RPMI8226 (cell line): ENCODE measurements at regions not wholly inside any gene's neighbourhood (a gene's known extent, or its start where the extent isn't known, plus 50 kb on each side); places are given as distances from the start of the nearest gene placed in this dataset.

ENCODE experiments used
- DNase-seq: peaks from one replicate; pipeline ENCODE4 v3.0.0-alpha.2; 2015

- no peak for DNase-seq
Observed at GRCh38 chr3:135885885-135886284, 79.6 kb upstream of the PPP2R3A start.

GRCh38 chr3:135887220-135887619 lies 78.3 kb upstream of the PPP2R3A start:
- DNase-seq, result no peak

GRCh38 chr3:135889443-135889842 lies 76.1 kb upstream of the PPP2R3A start:
- DNase-seq, result no peak

GRCh38 chr3:135891121-135891520 lies 74.4 kb upstream of the PPP2R3A start:
- DNase-seq, result no peak

- DNase-seq, result peak; percentile 58
Observed at GRCh38 chr3:135895106-135895733, 70.3 kb upstream of the PPP2R3A start.

- DNase-seq, result no peak
Observed at GRCh38 chr3:135895734-135896121, 69.8 kb upstream of the PPP2R3A start.

GRCh38 chr3:135896613-135897012 lies 68.9 kb upstream of the PPP2R3A start:
- DNase-seq, result no peak

- no peak for DNase-seq
Observed at GRCh38 chr3:135897715-135898114, 67.8 kb upstream of the PPP2R3A start.

GRCh38 chr3:135898774-135899173 lies 66.8 kb upstream of the PPP2R3A start:
- DNase-seq, result no peak

- DNase-seq, result no peak
Observed at GRCh38 chr3:135905058-135905724, 60.3 kb upstream of the PPP2R3A start.

GRCh38 chr3:135907422-135908165 lies 57.9 kb upstream of the PPP2R3A start:
- no peak for DNase-seq

- no peak for DNase-seq
Observed at GRCh38 chr3:135908225-135908624, 57.3 kb upstream of the PPP2R3A start.

GRCh38 chr3:135908737-135909136 lies 56.8 kb upstream of the PPP2R3A start:
- DNase-seq, result no peak

GRCh38 chr3:135911110-135911509 lies 54.4 kb upstream of the PPP2R3A start:
- no peak for DNase-seq

GRCh38 chr3:135915206-135915605 lies 50.3 kb upstream of the PPP2R3A start:
- DNase-seq, result no peak
